ENCODE measurements at regions not wholly inside any gene's neighbourhood (a gene's known extent, or its start where the extent isn't known, plus 50 kb on each side); places are given as distances from the start of the nearest gene placed in this dataset.
"Not testable (repeated sequence)": the region's sequence is repeated elsewhere in the genome, so short reads cannot be mapped to it uniquely, and the experiment has no call there.

DNA sequence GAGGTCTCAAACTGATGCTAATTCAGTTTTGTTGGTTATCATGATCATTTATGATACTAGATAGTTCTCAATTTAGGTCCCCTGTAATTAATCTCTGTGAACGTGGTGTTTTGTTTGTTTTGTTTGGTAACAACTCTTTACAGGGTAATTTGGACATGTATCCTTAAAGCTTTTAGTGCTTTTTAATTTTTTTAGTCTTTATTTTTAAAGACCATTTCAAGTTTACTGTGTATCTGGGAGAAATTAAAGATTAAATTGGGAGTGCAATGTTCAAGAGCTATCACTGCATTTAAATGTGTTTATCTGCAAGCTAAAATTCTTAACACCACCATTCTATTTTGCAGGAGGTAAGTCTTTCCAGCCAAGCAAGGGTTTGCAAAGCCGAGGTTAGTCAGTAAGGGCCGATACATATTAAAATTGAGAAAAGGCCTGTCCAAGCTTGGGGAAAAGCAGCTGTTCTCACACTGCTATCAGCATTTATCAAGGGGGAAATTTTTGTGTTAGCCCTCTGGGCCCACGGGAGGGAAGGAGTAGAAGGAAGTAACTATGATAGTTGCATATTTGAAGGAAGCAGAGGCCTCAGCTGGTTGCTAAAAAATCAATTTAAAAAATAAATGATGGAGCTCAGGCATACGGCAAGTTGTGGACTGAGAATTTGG lies 59.3 kb upstream of the ZNF217 start:
- DNase-seq (ENCODE audit: low read depth in 4 of 4, low spot score in 1 of 4), result no peak

DNA sequence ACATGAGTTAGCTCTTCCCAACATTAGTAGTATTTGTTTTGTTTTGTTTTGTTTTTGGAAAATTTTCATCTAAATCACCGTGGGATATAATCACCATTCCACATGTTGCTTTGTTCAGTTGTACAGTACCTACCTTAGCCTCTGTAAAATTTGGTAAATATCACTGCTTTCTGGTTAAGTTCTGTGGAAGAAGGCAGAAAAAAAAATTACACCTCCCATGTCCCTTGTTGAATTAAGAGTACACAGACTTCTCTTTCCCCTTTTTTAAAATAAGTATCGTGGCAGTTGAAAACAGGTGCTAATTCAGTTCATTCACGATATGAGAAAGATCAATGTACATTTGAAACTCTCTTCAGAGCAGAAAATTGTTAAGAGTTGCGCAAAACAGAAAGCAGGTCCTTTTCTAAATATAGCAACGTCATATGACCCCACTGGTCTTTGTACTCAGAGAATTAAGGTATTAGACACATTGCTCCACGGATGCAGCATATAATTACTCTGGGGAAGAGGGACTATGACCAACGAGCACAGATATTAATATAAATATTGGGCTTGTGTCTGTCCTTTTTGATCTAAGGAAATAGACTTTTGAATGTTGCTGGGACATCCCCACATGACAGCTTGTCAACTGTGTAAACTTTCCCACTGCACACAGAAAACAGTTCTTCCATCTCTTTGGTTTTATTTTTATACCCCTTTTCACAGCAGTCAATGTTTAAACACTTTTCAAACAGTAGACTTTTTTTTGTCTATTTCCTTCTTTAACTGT lies 58.6 kb upstream of the ZNF217 start:
- DNase-seq (ENCODE audit: low read depth in 4 of 4, low spot score in 1 of 4), result no peak

DNA sequence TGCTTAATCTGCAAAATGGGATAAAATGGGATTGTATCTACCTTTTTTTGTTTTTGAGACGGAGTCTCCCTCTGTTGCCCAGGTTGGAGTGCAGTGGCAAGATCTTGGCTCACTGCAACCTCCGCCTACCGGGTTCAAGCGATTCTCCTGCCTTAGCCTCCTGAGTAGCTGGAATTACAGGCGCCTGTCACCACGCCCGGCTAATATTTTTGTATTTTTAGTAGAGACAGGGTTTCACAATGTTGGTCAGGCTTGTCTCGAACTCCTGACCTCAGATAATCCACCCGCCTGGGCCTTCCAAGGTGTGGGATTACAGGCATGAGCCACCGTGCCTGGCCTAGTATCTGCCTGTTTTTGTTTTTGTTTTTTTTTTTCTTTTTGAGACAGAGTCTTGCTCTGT lies 55.9 kb upstream of the ZNF217 start:
- not testable (repeated sequence) for DNase-seq (ENCODE audit: low read depth in 4 of 4, low spot score in 1 of 4)

DNA sequence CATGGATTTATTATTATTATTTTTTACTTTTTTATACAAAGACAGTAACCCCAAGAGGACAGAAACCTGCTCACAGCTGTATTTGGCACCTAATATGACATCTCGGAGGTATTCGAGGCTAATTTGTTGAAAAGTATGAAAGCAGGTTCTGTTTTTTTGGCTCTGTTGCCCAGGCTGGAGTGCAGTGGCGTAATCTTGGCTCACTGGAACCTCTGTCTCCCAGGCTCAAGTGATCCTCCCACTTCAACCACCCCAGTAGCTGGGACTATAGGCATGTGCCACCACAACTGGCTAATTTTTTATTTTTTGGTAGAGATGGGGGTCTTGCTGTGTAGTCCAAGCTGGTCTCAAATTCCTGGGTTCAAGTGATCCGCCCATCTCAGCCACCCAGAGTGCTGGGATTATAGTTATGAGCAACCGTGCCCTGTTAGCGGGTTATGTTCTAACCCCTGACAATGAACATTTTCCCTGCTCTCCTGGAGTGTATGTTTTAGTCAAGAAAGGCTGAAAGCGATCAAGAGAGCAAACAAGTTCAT lies 53.7 kb upstream of the ZNF217 start:
- no peak for DNase-seq (ENCODE audit: low read depth in 4 of 4, low spot score in 1 of 4)

DNA sequence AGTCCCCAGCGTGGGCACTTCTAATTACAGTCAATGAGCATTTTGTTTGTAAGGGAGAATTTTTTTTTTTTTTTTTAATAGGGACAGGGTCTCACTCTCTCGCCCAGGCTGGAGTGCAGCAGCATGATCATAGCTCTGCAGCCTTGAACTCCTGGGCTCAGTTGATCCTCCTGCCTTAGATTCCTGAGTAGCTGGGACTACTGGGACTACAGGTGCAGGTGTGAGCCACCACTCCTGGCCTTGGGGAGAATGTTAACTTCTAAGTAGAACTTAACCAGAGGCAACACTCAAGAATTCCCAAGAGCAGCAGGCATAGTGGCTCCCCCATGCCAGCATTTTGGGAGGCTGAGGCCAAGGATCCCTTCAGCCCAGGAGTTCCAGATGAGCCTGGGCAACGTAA lies 52.9 kb upstream of the ZNF217 start:
- no peak for DNase-seq (ENCODE audit: low read depth in 4 of 4, low spot score in 1 of 4)

DNA sequence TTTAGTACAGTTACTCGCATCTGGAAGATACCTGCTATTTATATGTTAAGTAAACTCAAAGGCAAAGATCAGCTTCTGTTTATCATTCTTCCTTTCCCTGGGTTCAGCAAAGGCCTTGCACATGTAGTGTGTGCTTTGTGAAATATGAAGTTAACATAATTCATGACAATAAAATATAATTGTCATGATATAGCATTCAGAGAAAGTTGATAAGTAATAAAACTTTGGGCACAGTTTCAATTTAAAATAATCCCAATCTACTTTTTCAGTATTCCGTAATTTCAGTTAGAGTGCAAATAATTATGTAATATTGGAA lies 51.9 kb upstream of the ZNF217 start:
- DNase-seq (ENCODE audit: low read depth in 4 of 4, low spot score in 1 of 4), result no peak

DNA sequence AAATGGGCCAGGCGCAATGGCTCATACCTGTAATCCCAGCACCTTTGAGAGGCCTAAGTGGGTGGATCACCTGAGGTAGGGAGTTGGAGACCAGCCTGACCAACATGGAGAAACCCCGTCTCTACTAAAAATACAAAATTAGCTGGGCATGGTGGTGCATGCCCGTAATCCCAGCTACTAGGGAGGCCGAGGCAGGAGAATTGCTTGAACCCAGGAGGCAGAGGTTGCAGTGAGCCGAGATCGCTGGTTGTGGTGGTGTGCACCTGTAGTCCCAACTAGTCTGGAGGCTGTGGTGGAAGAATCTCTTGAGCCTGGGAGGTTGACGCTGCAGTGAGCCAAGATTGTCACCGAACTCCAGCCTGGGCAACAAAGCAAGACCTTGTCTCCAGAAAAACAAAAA lies 50.5 kb upstream of the ZNF217 start:
- not testable (repeated sequence) for DNase-seq (ENCODE audit: low read depth in 4 of 4, low spot score in 1 of 4)

Measured in stimulated activated CD4-positive, alpha-beta T cell treated with anti-CD3 and anti-CD28 coated beads, Interleukin-1b, Interleukin-23, amount 100 ng/mL, for 24 hours (primary cell).